ENCODE measurements at regions not wholly inside any gene's neighbourhood (a gene's known extent, or its start where the extent isn't known, plus 50 kb on each side); places are given as distances from the start of the nearest gene placed in this dataset.

GRCh38 chr11:128283451-128283850 is 303.9 kb downstream of the ETS1 start:
- TF ChIP-seq REST (IDR thresholded peaks at IDR 0.05; ENCODE audit: low read depth, low read length) (no peak), GABPA (IDR thresholded peaks at IDR 0.05; ENCODE audit: low read depth) (no peak), POLR2AphosphoS5 (IDR thresholded peaks at IDR 0.05; ENCODE audit: low read depth, low read length) (no peak), RAD21 (IDR thresholded peaks at IDR 0.05; ENCODE audit: low read length) (no peak), CTCF (IDR thresholded peaks at IDR 0.05) (no peak)

All from SK-N-SH (cell line).